Adipose tissue (tissue), 3 donors: ENCODE measurements at regions not wholly inside any gene's neighbourhood (a gene's known extent, or its start where the extent isn't known, plus 50 kb on each side); places are given as distances from the start of the nearest gene placed in this dataset.
"Not testable (repeated sequence)": the region's sequence is repeated elsewhere in the genome, so short reads cannot be mapped to it uniquely, and the experiment has no call there.

ENCODE experiments used
- H3K27ac ChIP-seq: one replicate; pipeline ENCODE4 v1.5.1; 2013; ENCODE audit warnings: low read depth, low read length
- WGBS, 3 donors: extraction: QIAGEN DNeasy Blood & Tissue Kit; methylation state at CpG; one replicate each; pipeline ENCODE4 v1.1.7; 2013; 5-methylcytosine and 5-hydroxymethylcytosine counted together
- donor health status: healthy with polysubstance abuse.
- donor health status: Bipolar disorder and iron deficiency.
- donor health status: healthy.

DNA sequence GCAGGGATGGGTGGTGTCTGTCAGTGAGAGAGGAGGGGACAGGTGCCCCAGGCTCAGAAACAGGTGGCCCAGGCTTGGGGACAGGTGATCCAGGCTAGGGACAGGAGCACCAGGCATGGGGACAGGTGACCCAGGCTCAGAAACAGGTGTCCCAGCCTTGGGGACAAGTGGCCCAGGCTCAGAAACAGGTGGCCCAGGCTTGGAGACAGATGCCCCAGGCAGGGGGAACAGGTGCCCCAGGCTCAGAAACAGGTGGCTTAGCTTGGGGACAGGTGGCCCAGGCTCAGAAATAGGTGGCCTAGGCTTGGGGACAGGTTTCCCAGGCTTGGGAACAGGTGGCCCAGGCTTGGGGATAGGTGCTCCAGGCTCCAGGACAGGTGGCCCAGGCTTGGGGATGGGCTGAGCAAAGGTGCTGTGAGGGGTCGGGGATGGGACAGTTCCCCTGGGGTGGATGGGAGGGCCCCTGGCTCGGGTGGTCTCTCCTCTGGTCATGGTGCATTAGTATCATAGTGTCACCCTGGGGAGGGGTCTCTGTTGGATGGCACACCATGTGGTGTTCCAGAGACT is 87.7 kb upstream of the C1orf174 start:
- 31 to 64% (median 58%) methylated on average over 2 of the region's 2 CpGs for WGBS, 3 donors
- no peak overlapping the region for H3K27ac ChIP-seq

GRCh38 chr1:3988431-3988830 is 88.4 kb upstream of the C1orf174 start:
- 85 to 91% (median 90%) methylated on average over 7 of the region's 7 CpGs for WGBS, 3 donors
- H3K27ac ChIP-seq = no peak overlapping the region

DNA sequence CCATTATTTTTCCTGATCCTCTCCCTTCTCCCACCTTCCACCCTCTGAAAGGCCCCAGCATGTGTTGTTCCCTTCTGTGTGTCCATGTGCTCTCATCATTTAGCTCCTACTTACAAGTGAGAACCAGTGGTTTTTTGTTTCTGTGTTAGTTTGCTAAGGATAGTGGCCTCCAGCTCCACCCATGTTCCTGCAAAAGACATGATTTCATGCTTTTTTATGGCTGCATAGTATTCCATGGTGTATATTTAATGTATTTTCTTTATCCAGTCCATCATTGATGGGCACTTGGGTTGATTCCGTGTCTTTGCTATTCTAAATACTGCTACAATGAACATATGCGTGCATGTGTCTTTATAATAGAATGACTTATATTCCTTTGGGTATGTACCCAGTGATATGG is 89.4 kb upstream of the C1orf174 start:
- WGBS, 3 donors = 87 to 95% (median 90%) methylated on average over 2 of the region's 2 CpGs
- H3K27ac ChIP-seq = no peak overlapping the region

DNA sequence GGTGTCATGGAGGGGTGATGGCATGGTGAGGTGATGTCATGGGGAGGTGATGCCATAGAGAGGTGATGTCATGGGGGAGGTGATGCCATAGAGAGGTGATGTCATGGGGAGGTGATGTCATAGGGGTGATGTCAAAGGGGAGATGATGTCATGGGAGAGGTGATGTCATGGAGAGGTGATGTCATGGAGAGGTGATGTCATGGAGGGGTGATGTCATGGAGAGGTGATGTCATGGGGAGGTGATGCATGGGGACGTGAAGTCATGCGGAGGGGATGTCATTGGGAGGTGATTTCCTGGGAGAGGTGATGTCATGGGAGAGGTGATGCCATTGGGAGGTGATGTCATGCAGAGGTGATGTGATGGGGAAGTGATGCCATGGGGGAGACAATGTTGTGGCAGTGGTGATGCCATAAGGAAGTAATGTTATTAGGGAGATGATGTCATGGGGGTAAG is 92.1 kb upstream of the C1orf174 start:
- WGBS, 3 donors = 88 to 94% (median 90%) methylated on average over 2 of the region's 2 CpGs
- no peak overlapping the region for H3K27ac ChIP-seq

- no peak overlapping the region for H3K27ac ChIP-seq
- 64 to 75% (median 73%) methylated on average over 6 of the region's 6 CpGs for WGBS, 3 donors
Measured at GRCh38 chr1:3992746-3993145, 92.7 kb upstream of the C1orf174 start.

- H3K27ac ChIP-seq = no peak overlapping the region
- 50 to 70% (median 68%) methylated on average over 25 of the region's 25 CpGs for WGBS, 3 donors
Measured at GRCh38 chr1:3993619-3994375, 93.7 kb upstream of the C1orf174 start.

- no peak overlapping the region for H3K27ac ChIP-seq
- WGBS, 3 donors = 72 to 87% (median 85%) methylated on average over 14 of the region's 14 CpGs
Measured at GRCh38 chr1:3995141-3995780, 95.2 kb upstream of the C1orf174 start.

DNA sequence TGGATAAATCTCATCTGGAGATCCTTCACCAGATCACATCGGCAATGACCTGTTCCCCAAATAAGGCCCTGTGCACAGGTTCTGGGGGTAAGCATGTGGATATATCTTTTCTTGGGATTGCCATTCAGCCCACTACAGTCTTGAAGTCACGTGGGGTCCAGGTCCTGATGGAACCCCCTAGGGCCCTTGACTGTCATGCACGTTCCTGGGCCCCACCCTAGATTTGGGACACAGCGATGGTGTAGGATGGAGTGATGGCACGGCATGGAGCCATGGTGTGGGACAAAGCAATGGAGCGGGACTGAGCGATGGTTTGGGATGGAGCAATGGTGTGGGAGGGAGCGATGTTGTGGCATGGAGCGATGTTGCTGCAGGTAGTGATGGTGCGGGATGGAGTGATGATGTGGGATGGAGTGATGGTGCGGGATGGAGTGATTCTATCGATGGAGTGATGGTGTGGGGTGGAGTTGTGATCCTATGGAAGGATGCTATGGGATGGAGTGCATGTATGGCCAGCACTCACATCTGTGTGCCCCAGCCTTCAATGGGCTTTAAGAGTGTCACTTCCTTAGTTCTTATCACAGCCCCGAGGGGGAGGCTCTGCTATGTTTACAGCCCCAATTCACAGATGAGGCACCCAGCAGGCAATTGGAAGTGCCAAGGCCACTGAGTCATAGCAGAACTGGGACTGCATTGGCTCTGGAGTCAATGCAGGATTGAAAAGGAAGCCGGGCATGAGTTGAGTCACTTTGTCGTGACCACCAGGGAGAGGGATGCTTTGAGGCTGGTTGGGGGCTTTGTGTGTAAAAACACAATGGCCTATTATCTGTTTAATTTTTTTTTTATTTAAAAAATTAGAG is 97.0 kb upstream of the C1orf174 start:
- H3K27ac ChIP-seq = no peak overlapping the region
- WGBS, 3 donors = 80 to 90% (median 87%) methylated on average over 15 of the region's 15 CpGs

DNA sequence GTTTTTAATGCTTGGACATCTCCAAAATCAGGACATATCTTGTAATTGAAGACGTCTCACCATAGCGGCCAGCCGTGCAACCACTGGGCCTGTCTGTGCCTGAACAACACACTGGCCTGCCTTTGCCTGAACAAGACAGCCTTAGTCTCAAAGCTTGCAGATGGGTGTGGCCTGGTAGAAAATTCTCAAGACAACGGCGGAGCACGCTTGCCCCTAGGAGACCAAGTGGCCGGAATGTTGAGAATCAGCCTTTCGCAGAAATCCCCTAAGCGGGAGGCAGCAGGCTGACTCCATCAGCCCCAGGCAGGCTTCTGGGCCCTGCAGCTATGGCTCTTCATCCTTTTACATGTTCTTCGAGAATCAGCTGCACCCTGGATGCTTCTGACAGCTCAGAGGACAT is 98.0 kb upstream of the C1orf174 start:
- H3K27ac ChIP-seq = no peak overlapping the region
- 77 to 82% (median 80%) methylated on average over 10 of the region's 10 CpGs for WGBS, 3 donors

- H3K27ac ChIP-seq = not testable (repeated sequence)
- 29 to 35% (median 31%) methylated on average over 12 to 15 of the region's 19 CpGs for WGBS, 3 donors
Measured at GRCh38 chr1:3999514-3999913, 99.4 kb upstream of the C1orf174 start.

- 65 to 69% (median 68%) methylated on average over 21 of the region's 21 CpGs for WGBS, 3 donors
- H3K27ac ChIP-seq = no peak overlapping the region
Measured at GRCh38 chr1:3999941-4000735, 100.1 kb upstream of the C1orf174 start.

DNA sequence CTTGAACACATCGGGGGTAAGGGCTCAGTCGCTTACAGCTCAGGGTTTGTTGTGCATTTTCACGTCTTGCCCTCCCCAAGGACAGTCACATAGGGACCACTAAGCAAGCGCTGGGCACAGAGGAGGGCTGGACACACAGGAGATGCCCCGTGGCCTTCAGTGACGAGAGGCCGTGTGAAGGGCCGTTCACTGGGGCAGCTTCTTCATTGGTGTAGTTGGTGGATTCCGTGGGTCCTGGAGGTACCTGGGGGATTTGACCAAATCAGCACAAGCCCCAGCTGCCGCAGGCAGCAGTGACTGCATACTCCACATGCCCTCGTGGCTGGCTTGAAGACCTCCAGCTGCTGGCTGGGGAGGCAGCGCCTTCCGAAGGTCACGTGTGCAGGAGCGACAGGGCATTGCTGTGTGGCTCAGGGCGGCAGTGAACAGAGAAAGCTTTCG is 100.8 kb upstream of the C1orf174 start:
- 62 to 75% (median 68%) methylated on average over 17 of the region's 17 CpGs for WGBS, 3 donors
- no peak overlapping the region for H3K27ac ChIP-seq

DNA sequence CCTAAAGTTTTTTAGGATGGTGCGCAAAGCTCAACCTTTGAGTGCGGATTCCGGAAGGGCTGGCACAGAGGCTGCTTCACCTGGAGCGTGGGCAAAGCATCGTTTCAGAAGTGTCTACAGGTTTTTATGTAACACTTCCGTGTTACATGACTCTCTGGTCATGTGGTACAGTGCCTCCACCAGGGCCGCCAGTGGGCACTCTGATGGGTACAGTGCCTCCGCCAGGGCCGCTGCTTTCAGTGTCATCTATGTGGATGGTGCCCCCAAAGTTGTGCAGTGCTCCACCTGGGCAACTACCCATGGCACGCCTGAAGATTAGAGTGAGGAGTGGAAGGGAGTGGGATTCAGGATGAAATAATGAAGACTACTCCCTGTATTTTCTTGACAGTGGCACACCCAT is 101.4 kb upstream of the C1orf174 start:
- H3K27ac ChIP-seq = no peak overlapping the region
- WGBS, 3 donors = 81 to 93% (median 85%) methylated on average over 10 of the region's 10 CpGs

GRCh38 chr1:4002061-4002521 is 102.0 kb upstream of the C1orf174 start:
- WGBS, 3 donors = 58 to 79% (median 74%) methylated on average over 13 of the region's 13 CpGs
- no peak overlapping the region for H3K27ac ChIP-seq

- no peak overlapping the region for H3K27ac ChIP-seq
- 47 to 65% (median 50%) methylated on average over 10 of the region's 10 CpGs for WGBS, 3 donors
Measured at GRCh38 chr1:4002741-4003140, 102.7 kb upstream of the C1orf174 start.

DNA sequence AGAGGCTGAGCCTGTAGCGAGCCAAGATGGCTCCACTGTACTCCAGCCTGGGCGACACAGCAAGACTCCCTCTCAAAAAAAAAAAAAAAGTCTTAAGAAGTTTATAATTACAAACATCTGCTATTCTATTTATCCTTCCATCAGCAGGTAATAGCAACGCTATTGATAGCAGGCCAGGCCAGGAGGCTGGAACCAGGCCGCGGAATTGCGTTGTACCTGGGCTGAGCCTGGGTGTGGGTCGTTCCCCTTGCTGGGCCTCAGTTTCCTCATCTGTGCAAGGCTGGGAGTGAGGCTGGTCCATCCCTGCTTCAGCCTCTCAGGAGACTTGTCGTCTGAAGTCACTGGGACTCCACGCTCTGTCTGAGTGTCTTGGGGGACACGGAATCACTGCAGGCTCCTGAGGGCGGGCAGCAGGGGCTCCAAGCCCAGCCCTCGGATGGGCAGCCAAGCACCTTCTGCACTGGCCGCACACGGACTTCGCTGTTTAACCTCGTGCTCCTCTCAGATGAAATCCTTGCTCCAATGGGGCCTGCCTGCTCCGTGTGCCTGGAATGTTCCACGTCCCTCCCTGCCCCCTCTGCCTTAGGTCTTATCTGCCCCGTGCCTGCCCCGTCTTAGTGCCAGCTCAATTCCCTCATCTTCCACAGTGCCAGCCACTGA is 103.9 kb upstream of the C1orf174 start:
- WGBS, 3 donors = 72 to 80% (median 78%) methylated on average over 20 of the region's 20 CpGs
- no peak overlapping the region for H3K27ac ChIP-seq

DNA sequence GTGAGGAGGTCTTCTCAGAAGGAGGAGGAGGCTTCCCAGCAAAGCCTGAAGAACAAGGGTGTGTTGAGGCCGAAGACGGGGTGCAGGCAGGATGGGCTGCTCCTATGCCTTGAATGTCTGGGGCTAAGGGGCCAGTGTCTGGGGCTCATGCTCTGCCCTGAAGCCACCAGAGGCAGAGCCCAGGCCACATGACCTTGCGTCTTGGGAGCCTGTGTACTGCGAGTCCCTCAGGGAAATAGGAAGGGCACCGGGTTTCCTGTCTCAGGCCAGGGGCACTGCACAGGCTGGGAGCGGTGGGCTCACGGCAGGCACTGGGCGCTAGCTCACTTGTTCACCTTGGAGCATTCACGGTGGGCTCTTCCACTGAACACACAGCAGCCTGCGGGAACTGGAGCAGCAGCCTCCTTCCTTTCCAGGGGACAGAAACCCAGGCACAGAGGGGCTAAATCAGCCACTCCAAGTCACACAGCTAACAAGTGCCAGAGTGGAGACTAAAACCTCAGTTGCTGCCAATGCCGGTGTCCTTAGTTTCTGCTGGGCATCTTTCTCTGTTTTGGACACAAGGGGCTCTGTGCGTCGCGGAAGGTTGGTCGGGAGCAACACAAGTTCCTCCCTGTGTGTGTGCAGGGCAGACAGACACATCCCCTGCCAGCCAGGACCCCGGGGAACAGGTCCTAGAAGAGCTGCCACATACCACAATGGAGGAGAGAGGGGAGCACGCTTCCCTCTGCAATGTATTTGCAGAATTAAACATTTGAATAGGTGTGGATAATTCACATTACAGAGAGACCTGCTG is 104.8 kb upstream of the C1orf174 start:
- WGBS, 3 donors = 70 to 73% (median 73%) methylated on average over 17 of the region's 17 CpGs
- no peak overlapping the region for H3K27ac ChIP-seq
